DND-41 (cell line): ENCODE measurements at regions not wholly inside any gene's neighbourhood (a gene's known extent, or its start where the extent isn't known, plus 50 kb on each side); places are given as distances from the start of the nearest gene placed in this dataset.

ENCODE experiments used
- CTCF ChIP-seq: IDR thresholded peaks from 2 replicates; pipeline ENCODE4 v1.5.1; 2012; ENCODE audit warnings: borderline replicate concordance, low read length, moderate library complexity, mild to moderate bottlenecking; ENCODE audit not compliant: poor library complexity, severe bottlenecking; ENCODE audit errors: extremely low read depth
- EZH2 ChIP-seq: IDR thresholded peaks from 3 replicates; pipeline ENCODE4 v1.6.1; 2012; ENCODE audit warnings: borderline replicate concordance, low read depth, mild to moderate bottlenecking, moderate library complexity, low read length, inconsistent platforms; ENCODE audit not compliant: severe bottlenecking

DNA sequence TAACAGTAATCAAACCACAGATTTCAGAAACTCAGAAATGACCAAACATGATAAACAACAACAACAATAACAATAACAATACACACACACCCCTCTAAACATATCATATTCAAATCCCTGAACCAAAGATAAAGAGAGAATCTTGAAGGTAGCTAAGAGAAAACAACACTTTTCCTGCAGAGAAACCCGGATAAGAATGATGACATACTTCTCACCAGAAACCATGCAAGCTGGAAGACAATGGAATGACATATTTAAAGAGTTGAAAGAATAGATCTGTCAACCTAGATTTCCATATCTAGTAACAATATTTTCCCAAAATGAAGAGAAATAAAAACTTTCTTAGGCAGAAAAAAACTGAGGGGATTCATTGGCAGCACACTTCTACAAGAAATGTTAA, 138.1 kb downstream of the LIG4 start:
- TF ChIP-seq CTCF (no peak), EZH2 (no peak)
